Fibroblast of the aortic adventitia (primary cell): ENCODE measurements at regions not wholly inside any gene's neighbourhood (a gene's known extent, or its start where the extent isn't known, plus 50 kb on each side); places are given as distances from the start of the nearest gene placed in this dataset.
A peak's percentile ranks its signal among the peaks of the same experiment; 100 is the strongest.

Source experiments
- DNase-seq: peaks from one replicate; pipeline ENCODE4 v3.0.0-alpha.2; 2010; ENCODE audit warnings: low read depth
- H3K4me3 ChIP-seq: 2 replicates; pipeline ENCODE4 v1.5.1; 2011; ENCODE audit warnings: low read depth, mild to moderate bottlenecking, control low read depth, low read length, moderate library complexity
- CTCF ChIP-seq: IDR thresholded peaks from 2 replicates; pipeline ENCODE4 v1.5.1; 2011; ENCODE audit warnings: mild to moderate bottlenecking, low read length, control low read depth, inconsistent platforms; ENCODE audit not compliant: insufficient read depth

GRCh38 chr18:73852789-73853549, 294.7 kb downstream of the FBXO15 start:
- no peak overlapping the region for H3K4me3 ChIP-seq
- no peak for DNase-seq
- no peak for TF ChIP-seq CTCF

GRCh38 chr18:73850782-73851181, 296.9 kb downstream of the FBXO15 start:
- no peak for TF ChIP-seq CTCF
- no peak for DNase-seq

GRCh38 chr18:73848656-73849055, 299.0 kb downstream of the FBXO15 start:
- no peak overlapping the region for H3K4me3 ChIP-seq
- peak; percentile 90 for DNase-seq
- TF ChIP-seq CTCF, result no peak

More at GRCh38 chr18:73850782-73851181, 296.9 kb downstream of the FBXO15 start:
- H3K4me3 ChIP-seq, result no peak overlapping the region

GRCh38 chr18:73843455-73843854, 304.2 kb downstream of the FBXO15 start:
- no peak for DNase-seq
- TF ChIP-seq CTCF, result no peak
- H3K4me3 ChIP-seq, result no peak overlapping the region

- peak; percentile 65 for DNase-seq
- H3K4me3 ChIP-seq, result no peak overlapping the region
- peak; percentile 99 for TF ChIP-seq CTCF
Measured at GRCh38 chr18:73842795-73843394, 304.7 kb downstream of the FBXO15 start.

- TF ChIP-seq CTCF, result peak; percentile 43
- no peak for DNase-seq
- H3K4me3 ChIP-seq, result no peak overlapping the region
Measured at GRCh38 chr18:73841661-73842060, 306.0 kb downstream of the FBXO15 start.
